Thoracic aorta (tissue), 2 donors: ENCODE measurements at regions not wholly inside any gene's neighbourhood (a gene's known extent, or its start where the extent isn't known, plus 50 kb on each side); places are given as distances from the start of the nearest gene placed in this dataset.

Experiments
- ATAC-seq: fragments of 150-250 bp; one replicate; pipeline ENCODE4 v1.8.0; 2017; ENCODE audit warnings: low read depth; ENCODE audit not compliant: insufficient number of reproducible peaks, low FRiP score
- DNase-seq: peaks from one replicate; pipeline ENCODE4 v3.0.0-alpha.2; 2020; ENCODE audit warnings: low spot score
- H3K27ac ChIP-seq, 2 donors: fragments of 200-600 bp; sonication (generic); 1 replicate in 1 of 2; 2 replicates in 1 of 2; pipeline ENCODE4 v1.5.1; 2016; ENCODE audit warnings: mild to moderate bottlenecking in 2 of 2, moderate library complexity in 2 of 2
- H3K27me3 ChIP-seq: fragments of 200-600 bp; sonication (generic); replicated peaks from 2 replicates; pipeline ENCODE4 v1.6.0; 2016; ENCODE audit warnings: mild to moderate bottlenecking; ENCODE audit not compliant: insufficient read depth
- H3K36me3 ChIP-seq: fragments of 200-600 bp; sonication (generic); one replicate; pipeline ENCODE4 v1.5.1; 2016
- H3K4me1 ChIP-seq, 2 donors: fragments of 200-600 bp; sonication (generic); 1 replicate in 1 of 2; 2 replicates in 1 of 2; pipeline versions ENCODE4 v1.5.1 to v1.6.0; 2016; ENCODE audit warnings: low read depth in 2 of 2, mild to moderate bottlenecking in 1 of 2; ENCODE audit not compliant: control insufficient read depth in 1 of 2
- H3K4me3 ChIP-seq: fragments of 200-600 bp; sonication (generic); 2 replicates; pipeline ENCODE4 v1.5.1; 2016; ENCODE audit warnings: mild to moderate bottlenecking
- H3K9me3 ChIP-seq: fragments of 200-600 bp; sonication (generic); 2 replicates; pipeline ENCODE4 v1.5.1; 2016
- CTCF ChIP-seq: fragments of 200-600 bp; sonication (generic); IDR thresholded peaks from one replicate; pipeline ENCODE4 v1.5.1; 2019; ENCODE audit warnings: antibody characterized with exemption

- DNase-seq (no peak), ATAC-seq (no peak)
- no peaks in the 10 kb centered on the region for H3K9me3 ChIP-seq
- H3K4me1 ChIP-seq = no peaks in the 10 kb centered on the region
- H3K27ac ChIP-seq = no peak overlapping the region
- no peak overlapping the region for H3K4me3 ChIP-seq
- no peaks in the 10 kb centered on the region for H3K27me3 ChIP-seq
- H3K36me3 ChIP-seq = no peaks in the 10 kb centered on the region
- no peak for TF ChIP-seq CTCF
These were observed 127.5 kb upstream of the CD96 start for GRCh38 chr3:111414531-111414930.

GRCh38 chr3:111415018-111415417 is 127.0 kb upstream of the CD96 start:
- Histone ChIP-seq H3K36me3 (no peaks in the 10 kb centered on the region), H3K4me1 (no peaks in the 10 kb centered on the region), H3K9me3 (no peaks in the 10 kb centered on the region), H3K27me3 (no peaks in the 10 kb centered on the region), H3K27ac (no peak overlapping the region), H3K4me3 (no peak overlapping the region)
- ATAC-seq (no peak), DNase-seq (no peak)
- TF ChIP-seq CTCF = no peak

GRCh38 chr3:111418391-111418790 is 123.6 kb upstream of the CD96 start:
- Histone ChIP-seq H3K36me3 (no peaks in the 10 kb centered on the region), H3K9me3 (no peaks in the 10 kb centered on the region), H3K4me3 (no peak overlapping the region), H3K27me3 (no peaks in the 10 kb centered on the region), H3K27ac (no peak overlapping the region), H3K4me1 (no peaks in the 10 kb centered on the region)
- no peak for TF ChIP-seq CTCF
- no peak for DNase-seq
- no peak for ATAC-seq

- Histone ChIP-seq H3K27ac (no peak overlapping the region), H3K4me3 (no peak overlapping the region), H3K36me3 (no peaks in the 10 kb centered on the region), H3K9me3 (no peaks in the 10 kb centered on the region), H3K4me1 (no peaks in the 10 kb centered on the region), H3K27me3 (no peaks in the 10 kb centered on the region)
- ATAC-seq = no peak
- no peak for TF ChIP-seq CTCF
- DNase-seq = no peak
These were observed 113.7 kb upstream of the CD96 start for GRCh38 chr3:111428301-111428700.

- Histone ChIP-seq H3K27ac (no peak overlapping the region), H3K4me3 (no peak overlapping the region), H3K36me3 (no peaks in the 10 kb centered on the region), H3K9me3 (no peaks in the 10 kb centered on the region), H3K27me3 (no peaks in the 10 kb centered on the region), H3K4me1 (no peaks in the 10 kb centered on the region)
- ATAC-seq (no peak), DNase-seq (no peak)
- no peak for TF ChIP-seq CTCF
These were observed 106.9 kb upstream of the CD96 start for GRCh38 chr3:111434941-111435622.
